GM18519 (cell line): ENCODE measurements at regions not wholly inside any gene's neighbourhood (a gene's known extent, or its start where the extent isn't known, plus 50 kb on each side); places are given as distances from the start of the nearest gene placed in this dataset.

Experiments
- ATAC-seq: cut with Tn5 transposase; IDR thresholded peaks from one replicate; pipeline ENCODE4 v1.9.1; 2021; ENCODE audit warnings: mild to moderate bottlenecking, moderate library complexity; ENCODE audit not compliant: unreplicated experiment, low FRiP score

DNA sequence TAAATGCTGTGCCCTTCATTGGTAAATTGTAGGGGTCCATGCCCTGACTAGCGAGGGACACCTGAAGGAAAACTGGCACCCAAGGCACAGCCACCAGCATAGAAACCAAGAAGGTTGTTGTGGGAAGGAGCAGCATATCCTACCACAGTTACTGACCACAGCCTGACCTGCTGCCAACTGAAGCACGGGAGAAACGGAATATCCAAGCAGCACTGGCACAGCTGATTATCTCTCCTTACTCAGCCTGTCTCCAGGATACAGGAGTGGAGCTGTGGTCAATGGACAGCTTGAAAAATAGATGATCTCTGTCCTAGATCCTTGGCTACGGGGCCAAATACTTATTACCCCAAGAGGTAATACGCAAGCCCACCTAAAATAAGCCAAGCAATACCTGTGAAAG, 164.5 kb downstream of the ATPSCKMT start:
- no peak for ATAC-seq

DNA sequence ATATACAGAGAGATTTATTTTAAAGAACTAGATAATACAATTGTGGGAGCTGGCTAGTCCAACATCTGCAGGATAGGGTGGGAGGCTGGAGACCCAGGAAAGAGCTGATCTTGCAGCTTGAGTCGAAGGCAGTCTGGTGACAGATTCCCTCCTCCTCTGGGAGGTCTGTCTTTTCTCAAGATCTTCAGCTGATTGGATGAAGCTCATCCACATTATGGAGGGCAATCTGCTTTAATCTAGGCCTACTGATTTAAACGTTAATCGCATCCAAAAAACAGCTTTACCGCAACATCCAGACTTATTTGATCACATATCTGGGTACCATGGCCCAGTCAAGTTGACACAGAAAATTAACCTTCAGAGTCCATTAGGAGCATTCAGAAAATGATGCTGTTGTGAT, 168.1 kb downstream of the ATPSCKMT start:
- ATAC-seq = no peak

- ATAC-seq = no peak
Measured at GRCh38 chr5:10077791-10078545, 171.7 kb downstream of the ATPSCKMT start.

DNA sequence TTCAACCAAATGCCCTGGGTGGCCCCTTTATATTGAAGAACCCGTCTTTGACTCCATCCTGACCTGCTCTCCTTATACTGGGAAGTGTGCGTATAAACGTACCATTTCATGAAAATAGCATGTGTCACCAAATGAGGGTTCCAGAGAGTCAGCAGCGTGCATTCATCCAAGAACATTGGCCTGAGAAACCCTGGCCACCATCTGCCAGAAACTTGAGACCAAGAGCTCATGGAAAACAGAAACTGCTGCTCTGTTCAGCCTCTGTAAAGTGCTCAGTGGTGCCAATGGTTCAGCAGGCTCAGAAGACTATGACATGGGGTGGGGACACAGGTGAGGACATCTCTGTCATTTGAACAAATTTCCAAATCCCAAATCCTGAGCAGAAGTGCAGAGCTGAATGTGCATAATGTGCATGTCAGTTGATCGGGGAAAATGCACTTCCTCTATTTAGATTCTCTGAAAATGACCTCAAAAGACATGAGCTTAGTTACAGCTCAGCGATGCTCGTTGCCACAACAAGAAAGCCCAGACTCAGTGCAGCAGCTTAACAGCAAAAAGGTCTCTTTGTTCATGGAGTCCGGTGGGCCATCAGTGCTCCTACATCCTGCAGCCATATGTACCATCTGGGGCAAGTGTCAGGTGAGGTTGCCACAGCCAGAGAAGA, 176.1 kb downstream of the ATPSCKMT start:
- no peak for ATAC-seq

- no peak for ATAC-seq
Measured at GRCh38 chr5:10069637-10070313, 179.9 kb downstream of the ATPSCKMT start.

GRCh38 chr5:10065428-10066000, 184.2 kb downstream of the ATPSCKMT start:
- no peak for ATAC-seq

DNA sequence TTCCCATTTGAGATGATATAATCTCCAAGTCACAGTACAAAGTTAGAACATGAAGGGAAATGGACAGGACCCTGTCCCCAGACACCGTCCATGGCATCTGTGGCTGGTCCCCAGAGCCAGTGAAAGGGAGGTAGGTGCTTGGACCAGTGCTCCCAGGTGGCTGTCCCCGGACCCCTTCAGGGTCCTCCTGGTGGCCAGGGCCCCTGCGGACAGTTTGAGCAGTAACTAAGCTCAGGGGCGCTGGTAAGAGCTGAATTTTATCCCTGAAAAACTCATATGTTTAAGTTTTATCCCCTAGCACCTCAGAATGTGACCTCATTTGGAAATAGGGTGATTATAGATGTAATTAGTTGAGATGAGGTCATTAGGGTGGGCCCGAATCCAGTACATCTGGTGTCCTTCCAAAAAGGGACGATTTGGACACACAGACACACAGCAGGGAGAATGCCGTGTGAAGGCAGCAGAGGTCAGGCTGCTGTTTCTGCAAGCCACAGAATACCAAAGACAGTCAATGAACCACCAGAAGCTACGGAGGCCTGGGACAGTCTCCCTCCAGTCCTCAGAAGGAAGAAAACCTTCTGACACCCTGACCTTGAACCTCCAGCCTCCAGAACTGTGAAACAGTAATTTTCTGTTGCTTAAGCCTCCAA, 185.0 kb downstream of the ATPSCKMT start:
- ATAC-seq = no peak

- ATAC-seq = no peak
Measured at GRCh38 chr5:10063997-10064396, 185.7 kb downstream of the ATPSCKMT start.

DNA sequence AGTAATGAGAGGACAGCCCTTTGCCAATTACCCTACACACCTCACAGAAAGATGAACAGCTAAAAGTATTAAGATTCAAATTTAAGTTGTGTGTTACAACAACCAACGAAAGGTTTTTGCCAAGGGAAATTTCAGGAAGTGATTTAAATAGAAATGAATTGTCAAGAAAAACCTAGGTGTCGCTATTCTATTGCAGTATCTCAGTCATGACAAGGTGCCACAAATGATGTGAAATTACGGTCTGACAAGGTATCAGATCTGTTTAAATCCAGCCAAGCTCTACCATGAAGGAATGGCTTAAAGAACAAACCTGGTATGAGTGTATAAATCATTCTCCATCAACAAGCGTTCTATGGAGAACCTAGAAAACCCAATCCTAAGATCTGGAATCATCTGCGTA, 189.7 kb downstream of the ATPSCKMT start:
- ATAC-seq = no peak

- no peak for ATAC-seq
Measured at GRCh38 chr5:10059556-10059955, 190.1 kb downstream of the ATPSCKMT start.

DNA sequence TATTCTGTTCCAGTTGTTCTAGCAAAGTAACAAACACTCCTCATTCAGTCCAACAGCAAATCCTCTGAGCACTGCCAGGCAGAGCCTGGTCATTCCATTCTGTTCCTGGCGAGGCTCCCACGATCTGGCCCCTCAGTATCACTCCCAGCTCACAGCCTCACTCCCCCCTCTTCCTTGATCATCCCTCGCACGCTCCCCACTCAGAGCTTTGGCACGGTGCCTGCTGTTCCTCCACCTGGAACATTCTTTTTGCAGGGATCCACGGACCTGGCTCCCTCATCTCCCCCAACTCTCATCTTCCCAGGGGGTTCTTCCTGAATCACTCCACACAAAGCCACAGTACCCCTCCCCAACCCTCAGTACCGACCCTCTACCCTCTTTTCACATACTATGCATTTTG, 192.3 kb downstream of the ATPSCKMT start:
- ATAC-seq = no peak

DNA sequence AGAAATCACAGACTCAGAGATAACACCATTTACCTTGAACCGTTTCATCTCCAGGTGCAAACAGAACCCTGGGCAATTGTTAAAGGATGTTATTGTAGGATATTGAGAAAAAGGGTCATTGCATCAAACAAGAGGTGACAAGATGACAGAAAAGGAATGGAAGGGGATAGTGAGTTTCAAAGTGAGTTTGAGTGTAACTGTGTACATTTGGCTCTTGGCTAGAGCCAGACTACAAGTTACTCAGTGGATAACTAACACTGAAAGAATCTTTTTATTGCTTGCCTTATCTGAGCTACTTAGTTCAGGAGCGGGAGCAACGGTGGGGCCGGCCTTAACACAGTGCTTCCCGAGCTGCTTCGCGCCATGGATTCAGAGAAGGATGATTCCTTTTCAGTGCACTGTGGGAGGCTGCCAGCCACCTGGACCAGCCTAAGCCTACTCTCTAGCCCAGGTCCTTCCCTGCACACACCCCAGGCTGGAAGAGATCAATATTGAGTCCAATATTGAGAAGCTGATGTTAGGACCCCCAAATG, 193.4 kb downstream of the ATPSCKMT start:
- ATAC-seq = no peak

DNA sequence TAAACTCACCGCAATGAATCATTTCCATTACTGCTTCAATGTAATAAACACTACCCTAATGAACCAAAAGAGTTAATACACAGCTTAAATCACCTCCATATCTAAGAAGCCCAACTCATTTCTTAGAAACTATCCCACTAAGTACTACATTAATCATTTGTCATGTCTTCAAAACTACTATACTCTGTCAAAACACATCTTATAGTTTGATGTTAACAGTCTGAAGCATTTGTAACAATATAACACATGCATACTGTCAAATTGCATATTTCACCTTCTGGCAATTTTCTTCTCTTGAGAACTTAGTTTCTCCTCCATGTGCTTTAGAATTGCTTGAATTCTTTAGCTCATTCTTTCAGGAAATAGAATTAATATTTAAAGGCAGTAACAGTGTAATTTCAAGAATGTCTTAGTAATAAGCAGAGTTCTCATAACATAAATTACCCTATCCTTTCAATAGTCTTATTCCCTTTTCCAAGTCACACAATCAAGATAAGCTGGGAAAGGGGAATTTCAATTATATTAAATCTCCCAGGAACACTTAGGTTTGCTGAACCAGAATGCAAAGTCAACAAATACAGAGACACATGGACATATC, 199.7 kb downstream of the ATPSCKMT start:
- ATAC-seq = no peak

GRCh38 chr5:10046676-10047075, 203.0 kb downstream of the ATPSCKMT start:
- no peak for ATAC-seq

DNA sequence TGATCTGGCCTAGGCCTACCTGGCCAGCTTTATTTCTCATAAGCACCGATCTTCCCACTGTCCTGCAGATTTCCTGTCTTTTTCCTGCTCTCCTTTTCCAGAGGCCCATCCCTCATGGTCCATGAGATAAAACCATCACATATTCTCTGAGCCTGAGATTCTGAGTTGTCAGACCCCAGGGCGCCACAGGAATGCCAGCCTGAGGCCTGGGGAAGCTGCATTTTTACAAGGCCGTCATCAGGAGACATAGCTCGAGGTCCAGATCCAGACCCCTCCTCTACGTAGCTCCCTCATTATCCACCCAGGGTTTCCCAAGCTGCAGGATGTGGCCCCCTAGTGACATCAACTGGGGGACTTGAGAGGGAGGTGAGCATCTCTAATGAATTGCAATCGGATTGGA, 204.3 kb downstream of the ATPSCKMT start:
- ATAC-seq = no peak

- ATAC-seq = no peak
Measured at GRCh38 chr5:10036136-10036815, 213.4 kb downstream of the ATPSCKMT start.

DNA sequence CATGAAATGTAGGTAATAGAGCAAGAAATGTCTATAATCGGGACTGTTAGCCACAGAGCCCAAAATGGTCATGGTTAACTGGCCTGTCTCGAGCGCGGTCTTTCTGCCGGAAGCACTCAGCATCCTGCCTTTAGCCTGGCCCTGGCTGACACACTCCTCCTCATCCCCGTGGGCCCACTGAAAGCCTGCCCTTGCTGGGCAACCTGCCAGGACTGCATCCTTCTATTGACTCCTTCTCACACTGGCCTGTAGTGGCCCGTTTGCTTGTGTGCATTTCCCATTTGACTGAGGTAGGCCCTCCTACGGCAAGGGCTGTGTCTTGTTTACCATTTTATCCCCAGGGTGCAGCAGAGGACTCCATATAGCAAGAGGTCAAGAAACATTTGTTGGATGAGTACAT, 215.7 kb downstream of the ATPSCKMT start:
- no peak for ATAC-seq

- no peak for ATAC-seq
Measured at GRCh38 chr5:10031817-10032216, 217.9 kb downstream of the ATPSCKMT start.

- no peak for ATAC-seq
Measured at GRCh38 chr5:10030219-10030831, 219.4 kb downstream of the ATPSCKMT start.
